Stimulated activated CD8-positive, alpha-beta memory T cell treated with anti-CD3 and anti-CD28 coated beads, Interleukin-7, amount 100 ng/mL, for 1 hour (primary cell): ENCODE measurements at regions not wholly inside any gene's neighbourhood (a gene's known extent, or its start where the extent isn't known, plus 50 kb on each side); places are given as distances from the start of the nearest gene placed in this dataset.
"Not testable (repeated sequence)": the region's sequence is repeated elsewhere in the genome, so short reads cannot be mapped to it uniquely, and the experiment has no call there.

ENCODE experiments used
- DNase-seq, 2 donors: peaks; one replicate each; pipeline ENCODE4 v3.0.0-alpha.2; 2020; ENCODE audit warnings: low read depth in 2 of 2

DNA sequence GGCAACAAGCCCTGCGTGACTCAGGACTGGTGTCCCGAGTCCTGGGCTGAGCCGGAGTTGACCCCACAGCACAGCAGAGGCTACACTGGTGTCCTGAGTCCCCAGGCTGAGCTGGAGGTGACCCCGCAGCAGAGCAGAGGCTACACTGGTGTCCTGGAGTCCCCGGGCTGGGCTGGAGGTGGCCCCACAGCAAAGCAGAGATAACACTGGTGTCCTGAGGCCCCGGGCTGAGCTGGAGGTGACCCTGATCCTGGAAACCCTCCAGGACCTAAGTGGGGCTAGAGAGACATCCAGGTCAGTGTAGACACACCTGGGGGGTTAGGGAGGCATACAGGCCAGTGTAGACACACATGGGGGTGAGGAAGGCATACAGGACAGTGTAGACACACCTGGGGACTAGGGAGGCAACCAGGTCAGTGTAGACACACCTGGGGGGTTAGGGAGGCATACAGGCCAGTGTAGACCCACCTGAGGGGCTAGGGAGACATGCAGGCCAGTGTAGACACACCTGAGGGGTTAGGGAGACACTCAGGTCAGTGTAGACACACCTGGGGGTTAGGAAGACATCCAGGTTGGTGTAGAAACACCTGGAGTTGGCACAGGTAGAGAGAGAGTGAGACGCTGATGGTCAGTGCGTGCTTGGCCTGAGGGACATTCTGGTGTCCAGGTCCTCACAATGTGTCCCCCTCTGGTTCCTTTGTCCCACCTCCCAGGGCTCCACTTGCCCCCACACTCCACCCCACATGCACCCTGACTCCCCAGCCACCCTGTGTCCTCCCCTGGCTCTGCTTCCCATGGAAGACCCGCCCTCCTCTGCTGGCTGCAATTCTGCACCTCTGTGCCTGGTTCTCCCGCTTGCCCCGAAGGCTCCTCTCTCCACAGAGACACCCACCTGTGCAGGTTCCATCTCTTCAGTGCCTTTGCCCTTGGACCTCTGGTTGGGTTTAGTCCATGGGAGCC is 321.6 kb upstream of the SFSWAP start:
- no peak for DNase-seq

DNA sequence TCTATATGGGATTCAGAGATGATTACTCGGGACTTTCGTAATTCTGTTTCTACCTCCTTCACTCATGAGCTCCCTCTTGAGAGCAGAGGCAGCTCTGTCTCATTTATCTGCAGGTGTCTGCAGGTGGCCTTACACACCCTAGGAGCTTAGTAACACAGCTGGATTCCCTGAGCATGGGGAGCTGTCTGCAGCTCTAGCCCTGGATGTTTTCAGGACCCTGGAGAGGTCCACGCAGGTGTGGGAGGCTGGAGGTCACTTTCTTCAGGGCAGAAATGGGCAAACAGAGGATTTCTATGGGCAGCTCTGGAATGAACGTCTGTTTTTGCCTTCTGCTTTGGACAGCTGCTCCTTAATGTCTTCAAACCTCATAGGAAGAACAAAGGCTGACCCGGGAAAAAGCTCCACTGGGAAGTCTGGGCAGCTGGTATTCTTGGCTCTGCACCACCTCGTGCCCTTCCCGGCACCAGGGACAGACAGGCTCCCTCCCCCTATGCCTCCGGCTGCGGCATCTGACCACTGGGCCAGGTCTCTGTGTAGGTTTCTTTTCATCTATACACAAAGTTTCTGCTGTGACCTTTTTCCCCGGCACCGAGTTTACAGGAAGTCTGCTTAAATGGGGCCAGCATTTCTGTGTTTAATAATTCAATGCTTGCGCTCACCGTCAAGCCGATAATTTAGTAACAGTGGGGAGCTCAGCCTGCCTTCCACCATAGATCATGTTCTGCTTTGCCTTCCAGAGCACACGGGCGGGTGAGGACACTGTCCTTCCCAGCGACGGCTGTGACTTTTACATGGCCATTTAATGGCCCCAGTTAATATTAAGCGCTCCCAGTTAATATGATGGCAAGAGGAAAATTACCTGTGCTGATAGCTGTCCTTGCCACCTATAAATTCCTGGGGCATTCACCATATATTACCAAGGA is 320.2 kb upstream of the SFSWAP start:
- no peak for DNase-seq

DNA sequence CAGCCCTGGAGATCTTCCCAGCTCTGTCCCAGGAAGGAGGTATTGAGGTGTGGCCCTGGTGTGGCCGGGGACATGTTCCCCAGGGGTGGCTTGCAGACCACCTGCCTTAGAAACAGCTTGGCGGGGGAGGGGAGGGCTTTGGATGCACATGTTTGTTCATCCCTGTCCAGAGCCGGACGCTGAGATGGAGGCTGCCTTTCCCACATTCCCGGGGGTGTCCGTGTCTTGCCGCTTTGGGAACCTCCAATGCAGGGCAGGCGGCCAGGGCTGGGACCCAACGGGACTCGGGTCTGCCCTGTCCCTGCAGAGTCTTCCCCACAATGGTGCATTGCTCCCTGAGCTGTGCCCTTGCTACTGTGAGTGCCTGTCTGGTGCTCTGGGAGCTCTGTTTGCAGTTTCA is 319.5 kb upstream of the SFSWAP start:
- DNase-seq: no peak

DNA sequence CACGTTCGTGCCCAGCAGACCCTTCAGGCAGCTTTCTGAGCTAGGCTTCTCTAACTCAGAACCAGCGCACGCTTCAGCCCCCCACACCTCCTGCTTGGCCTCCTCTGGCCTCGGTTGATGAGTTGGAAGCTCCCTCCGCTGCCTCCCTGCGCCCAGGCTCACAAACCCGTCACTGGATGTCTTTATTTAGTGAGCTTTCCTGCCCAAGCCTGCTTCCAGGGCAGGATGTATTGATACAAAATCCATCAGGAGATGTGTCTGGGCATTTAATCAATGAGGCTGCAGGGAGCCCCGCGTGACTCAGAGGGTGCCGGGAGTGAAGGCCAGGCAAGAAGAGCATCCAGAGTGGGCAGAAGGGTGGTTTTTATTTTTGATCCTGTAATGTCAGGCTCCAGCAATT is 316.1 kb upstream of the SFSWAP start:
- not testable (repeated sequence) for DNase-seq

DNA sequence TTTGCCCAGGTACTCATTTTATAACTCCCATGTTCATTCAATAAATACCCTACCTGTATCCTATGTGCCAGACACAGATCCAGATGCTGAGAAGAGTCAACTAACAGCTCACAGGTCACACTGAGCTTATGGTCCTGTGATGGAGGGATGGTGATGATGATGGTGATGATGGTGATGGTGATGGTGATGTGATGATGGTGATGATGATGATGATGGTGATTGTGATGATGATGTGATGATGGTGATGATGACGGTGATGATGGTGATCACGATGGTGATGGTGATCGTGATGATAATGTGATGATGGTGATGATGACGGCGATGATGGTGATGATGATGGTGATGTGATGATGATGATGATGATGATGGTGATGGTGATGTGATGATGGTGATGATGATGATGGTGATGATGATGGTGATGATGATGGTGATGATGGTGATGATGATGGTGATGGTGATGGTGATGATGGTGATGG is 315.6 kb upstream of the SFSWAP start:
- not testable (repeated sequence) for DNase-seq

DNA sequence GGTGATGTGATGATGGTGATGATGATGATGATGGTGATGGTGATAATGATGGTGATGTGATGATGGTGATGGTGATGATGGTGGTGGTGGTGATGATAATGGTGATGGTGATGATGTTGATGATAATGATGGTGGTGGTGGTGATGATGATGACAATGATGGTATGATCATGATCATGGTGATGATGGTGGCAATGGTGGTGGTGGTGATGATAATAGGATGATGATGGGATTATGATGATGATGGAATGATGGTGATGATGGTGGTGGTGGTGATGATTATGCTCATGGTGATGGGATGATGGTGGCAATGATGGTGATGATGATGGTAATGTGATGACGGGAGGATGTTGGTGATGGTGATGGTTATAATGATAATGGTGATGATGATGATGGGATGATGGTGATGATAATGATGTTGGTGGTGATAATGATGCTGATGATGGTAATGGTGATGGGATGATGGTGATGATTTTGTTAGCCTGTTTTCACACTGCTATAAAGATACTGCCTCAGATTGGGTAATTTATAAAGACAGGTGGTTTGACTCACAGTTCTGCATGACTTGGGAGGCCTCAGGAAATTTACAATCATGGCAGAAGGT is 314.8 kb upstream of the SFSWAP start:
- no peak for DNase-seq

DNA sequence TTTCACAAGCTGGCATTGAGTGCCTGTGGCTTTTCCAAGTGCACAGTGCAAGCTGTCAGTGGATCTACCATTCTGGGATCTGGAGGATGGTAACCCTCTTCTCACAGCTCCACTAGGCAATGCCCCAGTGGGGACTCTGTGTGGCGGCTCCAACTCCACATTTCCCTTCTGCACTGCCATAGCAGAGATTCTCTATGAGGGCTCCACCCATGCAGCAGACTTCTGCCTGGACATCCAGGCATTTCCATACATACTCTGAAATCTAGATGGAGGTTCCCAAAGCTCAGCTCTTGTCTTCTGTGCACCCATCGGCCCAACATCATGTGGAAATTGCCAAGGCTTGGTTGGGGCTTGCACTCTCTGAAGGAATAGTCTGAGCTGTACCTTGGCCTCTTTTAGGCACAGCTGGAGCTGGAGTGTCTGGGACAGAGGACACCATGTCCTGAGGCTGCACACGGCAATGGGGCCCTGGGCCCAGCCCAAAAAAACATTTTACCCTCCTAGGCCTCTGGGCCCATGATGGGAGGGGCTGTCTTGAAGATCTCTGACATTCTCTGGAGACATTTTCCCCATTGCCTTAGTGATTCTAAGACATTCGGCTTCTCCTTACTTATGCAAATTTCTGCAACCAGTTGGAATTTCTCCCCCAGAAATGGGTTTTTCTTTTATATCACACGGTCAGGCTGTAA is 313.3 kb upstream of the SFSWAP start:
- DNase-seq: no peak

DNA sequence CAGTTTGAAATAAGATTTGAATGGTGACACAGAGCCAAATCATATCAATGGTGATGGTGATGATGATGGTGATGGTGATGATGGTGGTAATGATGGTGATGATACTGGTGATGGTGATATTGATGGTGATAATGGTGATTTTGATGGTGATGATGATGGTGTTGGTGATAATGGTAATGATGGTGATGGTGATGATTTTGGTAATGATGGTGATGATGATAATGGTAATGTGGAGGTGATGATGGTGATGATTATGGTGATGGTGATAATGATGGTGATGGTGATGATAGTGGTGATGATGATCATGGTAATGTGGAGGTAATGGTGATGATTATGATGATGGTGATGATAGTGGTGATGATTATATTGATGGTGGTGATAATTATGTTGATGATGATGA is 311.9 kb upstream of the SFSWAP start:
- no peak for DNase-seq

DNA sequence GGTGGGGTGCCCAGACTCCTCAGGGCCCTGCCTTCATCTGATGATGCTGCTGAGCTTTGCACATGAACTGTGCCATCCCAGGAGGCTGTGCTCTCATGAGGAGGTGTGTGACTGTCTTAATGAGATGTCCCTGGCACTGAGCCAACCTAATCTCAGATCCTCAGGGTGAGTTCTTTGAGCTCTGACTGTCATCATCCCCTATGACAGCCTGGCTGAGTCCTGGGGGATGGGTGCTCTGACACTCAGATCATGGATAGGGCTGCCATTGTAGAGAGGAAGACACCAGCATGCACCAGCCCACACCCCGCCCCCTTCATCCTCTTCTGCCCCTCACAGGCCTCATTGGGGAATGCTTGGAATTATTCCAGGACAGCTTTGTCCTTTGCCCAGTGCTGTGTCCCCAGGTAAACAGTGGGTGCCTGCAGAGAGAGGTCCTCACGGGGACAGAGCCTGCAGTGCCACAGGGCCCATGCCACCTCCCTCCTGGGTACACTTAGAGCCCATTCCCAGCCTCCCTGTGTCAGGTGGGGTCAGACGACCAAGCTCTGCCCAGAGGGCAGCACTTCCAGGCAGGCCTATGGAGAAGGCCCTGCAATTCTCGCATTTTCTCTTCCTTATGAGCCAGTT is 310.1 kb upstream of the SFSWAP start:
- DNase-seq: not testable (repeated sequence)

DNA sequence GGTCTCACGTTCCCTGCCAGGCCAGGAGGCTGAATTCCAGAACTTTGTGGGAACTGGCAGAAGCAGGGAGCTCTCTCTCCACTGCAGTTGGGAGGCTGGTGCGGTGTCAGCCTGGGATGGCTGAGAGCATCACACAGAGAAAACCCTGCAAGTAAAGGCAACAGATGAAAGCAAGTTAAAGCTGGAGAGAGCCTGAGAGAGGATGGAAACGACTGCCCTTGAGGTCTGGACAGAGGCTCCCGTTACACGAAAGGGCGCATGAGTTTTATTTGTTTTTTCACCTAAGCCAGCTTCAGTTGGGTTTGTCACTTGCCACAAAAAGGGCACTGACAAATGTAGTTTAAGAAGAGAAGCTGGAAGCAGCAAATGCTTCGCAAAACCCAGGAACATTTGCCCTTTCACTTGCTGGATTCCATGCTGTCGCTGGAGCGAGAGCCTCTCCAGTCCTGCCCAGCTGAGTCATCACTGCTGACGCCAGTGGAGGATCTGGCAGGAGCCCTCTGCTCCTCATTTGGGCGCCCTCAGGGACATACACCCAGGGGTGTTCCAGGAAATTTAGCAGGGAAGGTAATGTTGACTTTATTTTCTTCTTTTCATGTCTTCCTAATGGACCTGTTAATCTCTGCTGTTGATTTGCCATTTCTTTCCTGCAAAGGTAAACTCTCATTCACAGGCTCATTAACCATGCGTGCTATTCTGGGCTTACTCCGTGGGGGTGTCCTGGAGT is 308.8 kb upstream of the SFSWAP start:
- not testable (repeated sequence) for DNase-seq

DNA sequence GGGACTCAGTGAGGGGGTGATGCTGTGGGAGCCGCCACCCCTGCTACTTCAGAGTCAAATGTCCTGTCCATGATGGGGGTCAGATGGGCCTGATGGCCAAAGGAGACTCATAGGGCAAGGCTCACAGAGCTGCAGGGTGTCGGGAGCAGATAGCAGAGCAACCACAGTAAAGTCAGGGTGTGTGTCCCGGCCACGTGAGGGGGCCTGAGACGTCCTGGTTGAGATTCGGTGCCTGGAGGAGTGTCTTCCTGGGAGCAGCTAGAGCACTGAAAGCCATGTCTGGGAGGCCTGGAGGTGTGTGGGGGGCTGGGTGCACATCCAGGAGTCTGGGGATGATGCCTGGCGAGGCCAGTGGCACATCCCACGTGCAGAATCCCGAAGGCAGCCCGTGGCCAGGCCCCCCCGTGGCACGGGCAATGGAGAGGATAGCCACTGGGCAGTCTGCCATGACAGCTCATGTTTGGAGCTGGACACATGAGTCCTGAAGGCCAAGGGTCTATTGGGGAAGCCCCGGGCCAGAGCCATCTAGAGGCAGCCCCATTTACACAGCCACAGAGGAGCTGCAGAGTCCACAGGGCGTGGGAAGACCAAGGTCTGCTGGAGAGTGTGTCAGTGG is 308.0 kb upstream of the SFSWAP start:
- DNase-seq: no peak

DNA sequence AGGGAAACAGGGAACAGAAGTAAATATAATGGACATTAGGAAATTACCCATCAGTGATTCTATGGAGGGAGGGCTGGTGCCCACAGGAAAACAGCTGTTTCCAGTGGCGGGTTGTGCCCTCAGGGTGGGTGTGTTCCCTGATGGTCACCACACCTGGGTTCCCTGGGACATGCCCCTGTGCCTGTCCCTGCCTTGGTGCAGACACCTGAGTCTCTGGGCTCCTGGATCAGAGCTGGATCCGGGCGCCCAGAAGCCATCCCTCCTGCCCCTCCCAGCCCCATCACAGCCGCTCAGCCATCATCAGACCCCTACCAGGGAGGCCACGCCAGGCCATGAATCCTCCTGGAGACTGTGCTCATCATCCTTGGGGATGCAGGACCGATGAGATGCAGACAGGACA is 307.2 kb upstream of the SFSWAP start:
- DNase-seq: no peak

DNA sequence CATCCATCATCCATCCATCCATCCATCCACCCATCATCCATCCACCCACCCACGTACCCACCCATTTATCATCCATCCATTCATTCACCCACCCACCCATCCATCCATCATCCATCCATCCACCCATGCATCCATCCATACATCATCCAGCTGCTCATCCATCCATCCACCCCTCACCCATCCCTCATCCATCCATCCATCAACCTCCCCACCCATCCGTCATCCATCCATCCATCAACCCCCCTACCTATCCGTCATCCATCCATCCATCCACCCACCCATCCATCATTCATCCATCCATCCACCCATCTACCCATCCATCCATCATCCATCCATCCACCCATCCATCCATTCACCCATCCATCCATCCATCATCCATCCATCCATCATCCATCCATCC is 306.2 kb upstream of the SFSWAP start:
- DNase-seq: no peak

DNA sequence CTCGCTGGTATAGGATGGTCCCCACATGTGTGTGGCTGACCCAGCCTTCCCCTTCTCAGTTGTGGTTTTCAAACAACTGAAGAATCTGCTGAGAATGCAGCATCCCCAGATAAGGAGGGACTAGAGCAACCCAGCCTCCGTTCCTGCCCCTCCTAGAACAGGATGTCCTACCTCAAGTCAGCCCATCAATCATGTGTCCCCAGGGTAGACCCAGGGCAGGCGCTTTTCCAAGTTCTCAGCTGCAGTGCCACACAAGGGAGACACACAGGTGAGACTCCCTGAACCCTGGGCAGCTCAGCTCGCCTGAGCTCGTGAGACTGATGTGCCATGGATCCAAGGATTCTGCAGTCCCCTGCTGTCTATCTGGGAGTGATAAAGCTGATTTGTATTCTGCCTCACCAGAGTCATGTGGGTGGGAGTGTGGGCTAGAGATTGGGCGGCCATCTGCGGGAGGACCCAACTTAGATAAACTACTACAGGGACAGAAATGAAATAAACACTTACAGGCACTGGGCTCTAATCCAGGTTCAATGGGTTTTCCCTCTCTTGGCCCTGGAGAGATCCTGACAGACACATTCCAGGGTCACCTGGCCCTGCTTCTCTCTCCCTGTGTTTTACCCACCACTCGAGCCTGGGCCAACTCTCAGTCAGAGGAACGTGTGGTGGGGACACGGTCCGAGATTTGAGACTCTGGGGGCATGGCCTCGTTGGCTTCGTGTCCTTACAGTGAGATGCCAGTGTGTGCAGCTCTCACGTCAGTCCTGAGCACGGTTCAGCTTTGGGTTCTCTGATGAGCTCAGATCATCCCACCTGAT is 303.5 kb upstream of the SFSWAP start:
- no peak for DNase-seq

DNA sequence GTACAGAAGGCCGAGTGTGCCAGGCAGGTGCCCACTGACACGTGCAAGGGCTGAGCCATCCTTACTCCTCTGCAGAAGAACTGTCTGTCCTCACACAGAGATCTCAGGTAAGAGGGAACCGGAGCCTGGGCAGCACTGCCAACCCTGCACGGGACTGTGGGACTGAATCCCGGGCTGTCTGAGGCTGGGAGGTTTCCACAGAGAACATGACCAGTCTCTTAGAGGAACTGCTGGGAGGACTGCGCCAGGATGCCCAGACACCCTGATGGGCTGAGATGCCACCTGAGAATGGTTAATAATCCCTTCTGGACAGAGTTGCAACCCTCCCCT is 302.9 kb upstream of the SFSWAP start:
- no peak for DNase-seq

DNA sequence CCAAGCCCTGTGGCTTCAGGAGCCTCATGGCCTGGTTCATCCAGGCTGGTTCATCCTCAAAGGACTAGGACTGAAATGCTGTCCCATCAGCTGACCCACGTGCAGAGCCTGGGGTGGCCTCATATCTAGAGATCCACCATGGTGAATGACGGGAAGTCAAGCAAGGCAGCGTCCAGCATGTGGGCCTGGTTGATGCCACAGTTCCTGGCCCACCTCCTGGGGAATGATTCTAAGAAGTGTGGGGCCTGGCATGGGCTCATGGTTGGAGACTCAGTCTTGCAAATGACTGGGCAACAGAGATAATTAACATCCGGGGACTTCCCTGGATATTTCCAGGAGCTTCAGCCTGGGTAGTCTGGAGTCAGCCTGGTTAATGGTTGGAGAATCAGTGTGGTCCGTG is 302.4 kb upstream of the SFSWAP start:
- no peak for DNase-seq

DNA sequence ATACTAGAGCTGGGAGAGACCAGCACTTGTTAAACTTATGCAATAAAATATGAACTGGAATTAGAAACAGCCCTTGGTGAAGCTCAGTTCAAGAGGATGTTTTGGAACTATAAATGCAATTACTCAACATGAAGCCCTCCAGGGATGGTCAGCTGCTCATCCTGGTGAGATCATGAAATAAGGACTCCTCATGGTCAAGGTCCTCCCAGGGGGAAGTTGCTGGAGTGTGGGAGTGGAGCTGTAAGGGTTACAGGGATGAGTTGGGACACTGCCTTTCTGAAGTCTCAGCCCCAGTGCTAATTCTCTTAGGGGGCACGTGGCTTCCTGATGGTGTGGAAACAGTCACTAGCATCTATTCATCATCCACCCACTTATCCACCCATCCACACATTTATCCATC is 301.7 kb upstream of the SFSWAP start:
- no peak for DNase-seq

DNA sequence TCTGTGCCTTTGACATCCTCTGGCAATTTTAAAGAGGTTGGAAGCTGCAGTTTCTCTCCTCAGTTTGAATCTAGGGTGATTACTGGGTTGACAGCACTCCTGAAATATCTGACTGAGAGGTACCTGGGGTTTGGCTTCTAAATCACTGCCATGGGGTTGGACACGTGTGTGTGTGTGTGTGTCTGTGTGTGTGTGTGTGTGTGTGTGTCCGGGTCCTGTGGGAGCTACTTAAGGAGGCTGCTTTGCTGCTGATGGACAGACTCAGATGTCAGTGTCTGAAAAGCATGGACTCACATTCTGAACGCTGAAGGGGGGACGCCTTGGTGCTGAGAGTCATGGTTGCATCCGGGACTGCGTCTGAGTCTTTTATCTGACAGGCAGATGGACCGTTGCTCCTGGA is 299.1 kb upstream of the SFSWAP start:
- not testable (repeated sequence) for DNase-seq

DNA sequence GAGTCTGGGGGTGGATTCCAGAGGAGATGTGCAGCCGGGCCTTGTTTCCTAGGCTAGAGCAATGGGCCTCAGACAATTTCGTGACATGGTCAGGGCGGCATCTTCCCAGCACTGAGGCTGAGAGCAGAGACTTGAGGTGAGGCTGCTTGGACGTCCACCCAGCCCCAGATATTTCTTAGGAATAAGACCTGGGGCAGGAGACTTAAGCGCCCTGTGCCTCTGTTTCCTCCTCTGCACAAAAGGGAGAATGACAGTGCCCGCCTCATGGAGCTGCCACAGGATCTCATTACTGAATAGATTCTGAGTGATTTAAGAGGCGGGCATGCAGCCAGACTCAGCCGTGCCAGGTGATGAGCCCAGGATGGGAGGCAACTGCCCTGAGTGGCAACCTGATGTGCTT is 297.9 kb upstream of the SFSWAP start:
- DNase-seq: no peak
